ENCODE measurements at regions not wholly inside any gene's neighbourhood (a gene's known extent, or its start where the extent isn't known, plus 50 kb on each side); places are given as distances from the start of the nearest gene placed in this dataset.

DNA sequence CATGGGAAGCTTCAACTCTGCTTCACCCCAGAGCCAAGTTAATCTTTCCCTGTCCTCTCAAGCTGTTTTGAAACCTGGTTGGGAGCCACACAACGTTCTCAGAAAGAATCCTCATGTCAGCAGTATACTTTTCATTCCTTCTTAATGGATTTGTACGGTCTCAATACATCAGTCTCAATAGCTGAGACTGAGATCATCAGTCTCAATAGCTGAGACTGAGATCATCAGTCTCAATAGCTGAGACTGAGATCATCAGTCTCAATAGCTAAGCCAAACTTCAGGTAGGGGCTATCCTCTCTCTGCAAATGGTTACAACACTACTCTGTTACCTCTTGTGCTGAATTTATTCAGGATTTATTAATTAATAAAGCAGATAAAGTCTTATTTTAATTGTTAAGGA lies 1317.4 kb upstream of the CDH9 start:
- TF ChIP-seq, protein P1, sequence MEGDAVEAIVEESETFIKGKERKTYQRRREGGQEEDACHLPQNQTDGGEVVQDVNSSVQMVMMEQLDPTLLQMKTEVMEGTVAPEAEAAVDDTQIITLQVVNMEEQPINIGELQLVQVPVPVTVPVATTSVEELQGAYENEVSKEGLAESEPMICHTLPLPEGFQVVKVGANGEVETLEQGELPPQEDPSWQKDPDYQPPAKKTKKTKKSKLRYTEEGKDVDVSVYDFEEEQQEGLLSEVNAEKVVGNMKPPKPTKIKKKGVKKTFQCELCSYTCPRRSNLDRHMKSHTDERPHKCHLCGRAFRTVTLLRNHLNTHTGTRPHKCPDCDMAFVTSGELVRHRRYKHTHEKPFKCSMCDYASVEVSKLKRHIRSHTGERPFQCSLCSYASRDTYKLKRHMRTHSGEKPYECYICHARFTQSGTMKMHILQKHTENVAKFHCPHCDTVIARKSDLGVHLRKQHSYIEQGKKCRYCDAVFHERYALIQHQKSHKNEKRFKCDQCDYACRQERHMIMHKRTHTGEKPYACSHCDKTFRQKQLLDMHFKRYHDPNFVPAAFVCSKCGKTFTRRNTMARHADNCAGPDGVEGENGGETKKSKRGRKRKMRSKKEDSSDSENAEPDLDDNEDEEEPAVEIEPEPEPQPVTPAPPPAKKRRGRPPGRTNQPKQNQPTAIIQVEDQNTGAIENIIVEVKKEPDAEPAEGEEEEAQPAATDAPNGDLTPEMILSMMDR (IDR thresholded peaks at IDR 0.05): no peak
- TF ChIP-seq FOXM1 (IDR thresholded peaks at IDR 0.05; ENCODE audit: low read depth): no peak
- TF ChIP-seq, protein P2, sequence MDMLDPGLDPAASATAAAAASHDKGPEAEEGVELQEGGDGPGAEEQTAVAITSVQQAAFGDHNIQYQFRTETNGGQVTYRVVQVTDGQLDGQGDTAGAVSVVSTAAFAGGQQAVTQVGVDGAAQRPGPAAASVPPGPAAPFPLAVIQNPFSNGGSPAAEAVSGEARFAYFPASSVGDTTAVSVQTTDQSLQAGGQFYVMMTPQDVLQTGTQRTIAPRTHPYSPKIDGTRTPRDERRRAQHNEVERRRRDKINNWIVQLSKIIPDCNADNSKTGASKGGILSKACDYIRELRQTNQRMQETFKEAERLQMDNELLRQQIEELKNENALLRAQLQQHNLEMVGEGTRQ (IDR thresholded peaks at IDR 0.05; ENCODE audit: borderline replicate concordance, low read depth, low read length): no peak
- no peak for TF ChIP-seq CHD2 (IDR thresholded peaks at IDR 0.05; ENCODE audit: low read length, partially characterized antibody)
- TF ChIP-seq POLR2AphosphoS5 (IDR thresholded peaks at IDR 0.05; ENCODE audit: low read depth, low read length): no peak

All from SK-N-SH (cell line).